GM12873 (cell line): ENCODE measurements at regions not wholly inside any gene's neighbourhood (a gene's known extent, or its start where the extent isn't known, plus 50 kb on each side); places are given as distances from the start of the nearest gene placed in this dataset.

Source experiments
- CTCF ChIP-seq: IDR thresholded peaks from 2 replicates; pipeline ENCODE4 v1.5.1; 2012; ENCODE audit warnings: low read depth, mild to moderate bottlenecking, moderate library complexity, low read length, control low read depth; ENCODE audit not compliant: insufficient read depth; ENCODE audit errors: missing control alignments

- no peak for TF ChIP-seq CTCF
Measured at GRCh38 chr21:27062443-27062842, 95.6 kb upstream of the ADAMTS5 start.

GRCh38 chr21:27061770-27062169, 94.9 kb upstream of the ADAMTS5 start:
- no peak for TF ChIP-seq CTCF

GRCh38 chr21:27060190-27060589, 93.3 kb upstream of the ADAMTS5 start:
- TF ChIP-seq CTCF, result no peak

GRCh38 chr21:27058673-27059605, 92.1 kb upstream of the ADAMTS5 start:
- no peak for TF ChIP-seq CTCF

- TF ChIP-seq CTCF, result no peak
Measured at GRCh38 chr21:27057997-27058396, 91.1 kb upstream of the ADAMTS5 start.

- no peak for TF ChIP-seq CTCF
Measured at GRCh38 chr21:27047658-27048314, 80.9 kb upstream of the ADAMTS5 start.

GRCh38 chr21:27047283-27047657, 80.4 kb upstream of the ADAMTS5 start:
- TF ChIP-seq CTCF, result no peak
